Right atrium auricular region (tissue), 2 donors: ENCODE measurements at regions not wholly inside any gene's neighbourhood (a gene's known extent, or its start where the extent isn't known, plus 50 kb on each side); places are given as distances from the start of the nearest gene placed in this dataset.

ENCODE experiments used
- DNase-seq: peaks from one replicate; pipeline ENCODE4 v3.0.0-alpha.2; 2019; ENCODE audit warnings: low spot score
- H3K27ac ChIP-seq, 2 donors: fragments of 200-600 bp; sonication (generic); 1 replicate in 1 of 2; 2 replicates in 1 of 2; pipeline ENCODE4 v1.5.1; 2016 to 2019
- H3K27me3 ChIP-seq, 2 donors: fragments of 200-600 bp; sonication (generic); one replicate each; pipeline versions ENCODE4 v1.5.1 to v1.6.0; 2017 to 2019
- H3K36me3 ChIP-seq: fragments of 200-600 bp; sonication (generic); one replicate; pipeline ENCODE4 v1.5.1; 2016
- H3K4me1 ChIP-seq, 2 donors: fragments of 200-600 bp; sonication (generic); one replicate each; pipeline versions ENCODE4 v1.5.1 to v1.6.0; 2017 to 2019
- H3K4me3 ChIP-seq, 2 donors: fragments of 200-600 bp; sonication (generic); 1 replicate in 1 of 2; 2 replicates in 1 of 2; pipeline ENCODE4 v1.5.1; 2017 to 2019; ENCODE audit warnings: mild to moderate bottlenecking in 1 of 2, moderate library complexity in 1 of 2
- H3K9me3 ChIP-seq, 2 donors: fragments of 200-600 bp; sonication (generic); one replicate each; pipeline ENCODE4 v1.5.1; 2019
- TF ChIP-seq, protein P1 (sequence below), 2 donors: fragments of 200-600 bp; sonication (generic); IDR thresholded peaks; one replicate each; pipeline ENCODE4 v1.5.1; 2019; ENCODE audit warnings: antibody characterized with exemption in 2 of 2

DNA sequence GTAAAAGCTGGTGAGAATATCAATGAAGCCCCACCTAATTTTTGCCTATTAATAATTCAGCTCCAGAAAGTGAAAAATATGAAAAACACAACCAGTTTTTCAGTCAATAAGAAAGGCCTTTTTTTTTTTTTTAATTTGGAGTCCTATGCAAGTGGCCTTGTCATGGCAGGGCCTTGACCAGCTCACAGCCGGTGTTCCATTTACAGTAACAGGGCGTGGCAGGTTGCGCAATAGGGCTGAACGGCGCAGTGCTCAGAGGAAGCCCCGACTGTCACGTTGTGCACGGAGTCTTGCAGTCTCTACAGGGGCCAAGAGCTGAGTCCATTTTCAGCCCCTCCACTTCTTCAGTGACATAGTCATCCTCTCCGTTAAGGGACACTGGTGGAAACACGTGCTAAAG is 184.1 kb upstream of the FN1 start:
- TF ChIP-seq, protein P1, sequence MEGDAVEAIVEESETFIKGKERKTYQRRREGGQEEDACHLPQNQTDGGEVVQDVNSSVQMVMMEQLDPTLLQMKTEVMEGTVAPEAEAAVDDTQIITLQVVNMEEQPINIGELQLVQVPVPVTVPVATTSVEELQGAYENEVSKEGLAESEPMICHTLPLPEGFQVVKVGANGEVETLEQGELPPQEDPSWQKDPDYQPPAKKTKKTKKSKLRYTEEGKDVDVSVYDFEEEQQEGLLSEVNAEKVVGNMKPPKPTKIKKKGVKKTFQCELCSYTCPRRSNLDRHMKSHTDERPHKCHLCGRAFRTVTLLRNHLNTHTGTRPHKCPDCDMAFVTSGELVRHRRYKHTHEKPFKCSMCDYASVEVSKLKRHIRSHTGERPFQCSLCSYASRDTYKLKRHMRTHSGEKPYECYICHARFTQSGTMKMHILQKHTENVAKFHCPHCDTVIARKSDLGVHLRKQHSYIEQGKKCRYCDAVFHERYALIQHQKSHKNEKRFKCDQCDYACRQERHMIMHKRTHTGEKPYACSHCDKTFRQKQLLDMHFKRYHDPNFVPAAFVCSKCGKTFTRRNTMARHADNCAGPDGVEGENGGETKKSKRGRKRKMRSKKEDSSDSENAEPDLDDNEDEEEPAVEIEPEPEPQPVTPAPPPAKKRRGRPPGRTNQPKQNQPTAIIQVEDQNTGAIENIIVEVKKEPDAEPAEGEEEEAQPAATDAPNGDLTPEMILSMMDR (IDR thresholded peaks at IDR 0.05), result no peak
- H3K27ac ChIP-seq, result no peak overlapping the region
- DNase-seq, result no peak
- no peak overlapping the region for H3K4me3 ChIP-seq
- no peaks in the 10 kb centered on the region for H3K36me3 ChIP-seq
- H3K27me3 ChIP-seq, result no peaks in the 10 kb centered on the region
- H3K4me1 ChIP-seq, result peaks cover 0 to 4% of the 10 kb centered on the region in 2 donors
- H3K9me3 ChIP-seq, result no peaks in the 10 kb centered on the region

DNA sequence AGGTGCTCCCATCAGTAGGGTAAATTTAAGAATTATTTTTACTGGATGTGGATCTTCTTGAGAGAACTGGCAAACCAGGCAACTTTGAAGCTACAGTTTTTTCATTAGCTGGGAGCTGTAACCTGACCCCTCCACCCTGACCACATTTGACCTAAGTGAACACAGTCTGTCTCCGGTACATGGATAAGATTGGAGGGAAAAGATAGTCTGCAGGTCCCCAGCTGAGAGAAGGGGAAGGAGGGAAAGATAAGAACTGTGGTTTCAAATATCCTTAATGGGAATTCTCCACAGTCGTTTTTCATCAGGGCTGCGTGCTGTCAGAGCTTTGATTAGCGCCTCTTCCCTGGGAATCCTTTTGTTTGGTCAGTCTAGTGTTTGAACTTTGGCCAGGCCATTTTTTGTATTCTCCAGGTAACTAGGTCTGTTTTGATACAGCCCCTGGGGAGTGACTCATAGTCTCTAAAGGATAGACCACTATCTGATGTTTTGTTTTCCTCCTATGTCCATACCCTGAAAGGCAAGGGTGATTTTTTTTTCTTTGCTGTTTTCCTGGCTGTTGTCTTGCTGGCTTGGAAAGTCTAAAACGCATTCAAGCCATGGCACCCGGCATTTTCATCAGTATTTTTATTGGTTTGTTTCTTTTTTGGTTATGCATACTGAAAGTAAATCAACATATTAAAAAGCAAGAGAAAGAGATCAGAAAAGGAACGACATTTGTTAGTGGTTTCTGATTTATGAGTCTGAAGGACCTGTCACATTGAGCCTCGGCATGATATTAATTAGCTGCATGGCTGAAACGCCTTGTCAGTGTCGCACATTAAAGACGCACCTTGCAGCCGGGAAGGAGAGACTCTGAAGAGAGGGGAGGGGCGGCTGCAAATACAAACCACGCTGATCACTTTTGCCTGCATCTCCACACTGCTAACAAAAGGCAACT is 183.4 kb upstream of the FN1 start:
- Histone ChIP-seq H3K36me3 (no peaks in the 10 kb centered on the region), H3K27me3 (no peaks in the 10 kb centered on the region), H3K9me3 (no peaks in the 10 kb centered on the region), H3K27ac (no peak overlapping the region), H3K4me3 (no peak overlapping the region), H3K4me1 (peaks cover 0 to 4% of the 10 kb centered on the region in 2 donors)
- no peak for DNase-seq
- TF ChIP-seq, protein P1 (IDR thresholded peaks at IDR 0.05), result no peak

DNA sequence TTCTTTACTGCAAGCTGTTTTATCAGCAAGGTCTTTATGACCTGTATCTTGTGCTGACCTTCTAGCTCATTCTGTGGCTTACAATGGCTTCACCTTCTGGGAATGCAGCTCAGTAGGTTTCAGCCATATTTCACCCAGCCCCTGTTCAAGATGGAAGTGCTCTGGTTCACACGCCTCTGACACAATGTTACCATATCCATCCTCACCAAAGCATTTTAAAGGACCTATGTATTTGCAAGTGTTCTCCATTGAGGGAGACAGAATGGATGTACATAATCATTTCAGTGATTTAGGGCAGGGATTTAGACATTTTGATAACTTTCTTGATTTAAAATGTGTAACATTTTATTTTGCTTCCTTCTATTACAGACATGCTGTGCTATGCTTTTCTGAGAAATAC is 182.3 kb upstream of the FN1 start:
- no peak overlapping the region for H3K4me3 ChIP-seq
- peaks cover 0 to 4% of the 10 kb centered on the region in 2 donors for H3K4me1 ChIP-seq
- no peak overlapping the region for H3K27ac ChIP-seq
- H3K36me3 ChIP-seq, result no peaks in the 10 kb centered on the region
- H3K9me3 ChIP-seq, result no peaks in the 10 kb centered on the region
- DNase-seq, result no peak
- H3K27me3 ChIP-seq, result no peaks in the 10 kb centered on the region
- TF ChIP-seq, protein P1 (IDR thresholded peaks at IDR 0.05), result no peak

DNA sequence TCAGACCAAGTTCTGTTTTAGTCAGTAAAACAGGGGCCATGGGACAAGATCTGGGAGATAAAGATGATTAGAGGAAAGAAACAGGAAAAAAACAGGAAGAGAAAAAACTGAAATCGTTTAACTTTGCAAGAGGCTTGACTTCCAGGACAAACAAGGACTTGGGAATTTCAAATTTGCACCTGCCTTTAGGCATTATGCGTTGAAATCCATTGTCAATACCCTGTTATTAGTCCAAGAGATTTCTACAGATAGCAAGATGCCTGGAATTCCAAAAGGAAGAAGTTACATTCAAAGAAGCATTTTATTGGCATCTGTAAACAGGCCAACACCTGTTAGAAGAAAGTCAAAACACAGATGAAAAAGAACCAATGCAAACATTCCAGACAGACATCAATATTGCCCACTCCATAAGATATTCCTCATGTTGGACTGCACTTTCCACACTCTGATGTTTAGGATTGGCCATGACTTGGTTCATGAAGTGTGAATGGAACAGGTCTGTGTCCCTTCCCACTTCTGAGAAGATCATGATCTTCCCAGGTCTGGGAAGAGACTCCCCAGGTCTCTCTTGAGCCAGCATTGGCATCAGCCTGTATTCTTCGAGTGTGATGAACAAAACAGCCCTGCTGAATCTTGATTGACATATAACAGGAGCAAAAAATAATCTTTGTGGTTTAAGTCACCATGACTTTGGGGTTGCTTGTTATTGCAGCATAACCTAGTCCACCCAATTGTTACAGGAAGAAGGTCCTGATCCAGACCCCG is 181.4 kb upstream of the FN1 start:
- TF ChIP-seq, protein P1 (IDR thresholded peaks at IDR 0.05), result no peak
- Histone ChIP-seq H3K36me3 (no peaks in the 10 kb centered on the region), H3K9me3 (no peaks in the 10 kb centered on the region), H3K4me1 (peaks cover 0 to 4% of the 10 kb centered on the region in 2 donors), H3K27ac (no peak overlapping the region), H3K27me3 (no peaks in the 10 kb centered on the region), H3K4me3 (no peak overlapping the region)
- DNase-seq, result no peak

DNA sequence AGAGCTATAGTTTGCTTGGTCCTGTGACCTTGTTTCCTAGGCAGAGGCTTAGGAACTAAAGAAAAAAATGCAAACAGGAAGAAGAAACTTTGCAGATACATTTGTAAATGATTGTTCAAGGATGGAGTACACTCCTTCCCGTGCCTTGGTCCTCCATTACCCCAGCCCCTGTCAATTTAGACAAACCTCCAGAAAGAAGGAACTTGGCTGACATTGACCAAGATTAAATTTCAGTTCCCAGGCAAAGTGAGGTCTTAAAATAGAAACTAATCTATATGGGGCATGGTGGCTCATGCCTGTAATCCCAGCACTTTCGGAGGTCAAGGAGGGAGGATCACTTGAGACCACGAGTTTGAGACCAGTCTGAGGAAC is 179.9 kb upstream of the FN1 start:
- H3K27me3 ChIP-seq, result no peaks in the 10 kb centered on the region
- H3K4me3 ChIP-seq, result no peak overlapping the region
- no peak for DNase-seq
- H3K4me1 ChIP-seq, result peaks cover 0 to 4% of the 10 kb centered on the region in 2 donors
- no peaks in the 10 kb centered on the region for H3K36me3 ChIP-seq
- no peaks in the 10 kb centered on the region for H3K9me3 ChIP-seq
- TF ChIP-seq, protein P1 (IDR thresholded peaks at IDR 0.05), result no peak
- no peak overlapping the region for H3K27ac ChIP-seq
